Hepatocyte (in vitro differentiated cells): ENCODE measurements at regions not wholly inside any gene's neighbourhood (a gene's known extent, or its start where the extent isn't known, plus 50 kb on each side); places are given as distances from the start of the nearest gene placed in this dataset.

Experiments
- EZH2 ChIP-seq: fragments of 200-600 bp; sonication (generic); IDR thresholded peaks from 2 replicates; pipeline ENCODE4 v1.6.1; 2016; ENCODE audit warnings: antibody characterized with exemption, mild to moderate bottlenecking, borderline replicate concordance
- EZH2phosphoT487 ChIP-seq: fragments of 200-600 bp; sonication (generic); IDR thresholded peaks from one replicate; pipeline ENCODE4 v1.6.1; 2018; ENCODE audit warnings: antibody characterized with exemption, mild to moderate bottlenecking, low read depth, moderate library complexity; ENCODE audit not compliant: unreplicated experiment, severe bottlenecking
- TF ChIP-seq, protein P1 (sequence below): fragments of 200-600 bp; sonication (generic); IDR thresholded peaks from 2 replicates; pipeline ENCODE4 v1.5.1; 2016; ENCODE audit warnings: antibody characterized with exemption, mild to moderate bottlenecking; ENCODE audit not compliant: poor library complexity

DNA sequence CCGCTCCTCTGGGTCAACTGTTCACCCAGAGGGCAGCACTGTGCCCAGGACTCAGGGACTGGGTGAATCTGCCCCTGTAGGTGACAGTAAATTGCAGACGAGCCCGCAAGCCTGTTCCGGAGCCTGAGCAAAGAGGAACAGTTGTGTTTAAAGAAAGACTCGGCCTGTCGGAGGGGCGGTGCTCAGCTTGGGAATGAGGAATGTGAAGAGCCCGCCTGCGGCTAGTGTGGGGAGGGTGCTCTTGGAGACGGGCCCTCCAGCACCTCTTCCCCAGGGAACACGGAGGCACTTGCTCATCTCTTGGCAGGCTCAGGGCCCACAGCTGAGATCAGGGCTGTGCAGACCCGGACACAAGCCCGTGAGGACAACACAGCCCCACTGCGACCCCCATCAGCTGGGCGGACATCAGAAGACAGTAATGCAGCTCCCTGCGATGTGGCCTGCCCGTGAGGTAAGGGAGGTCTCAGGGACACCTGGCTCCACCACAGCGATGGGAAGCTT lies 299.0 kb downstream of the NDUFA10 start:
- TF ChIP-seq, protein P1, sequence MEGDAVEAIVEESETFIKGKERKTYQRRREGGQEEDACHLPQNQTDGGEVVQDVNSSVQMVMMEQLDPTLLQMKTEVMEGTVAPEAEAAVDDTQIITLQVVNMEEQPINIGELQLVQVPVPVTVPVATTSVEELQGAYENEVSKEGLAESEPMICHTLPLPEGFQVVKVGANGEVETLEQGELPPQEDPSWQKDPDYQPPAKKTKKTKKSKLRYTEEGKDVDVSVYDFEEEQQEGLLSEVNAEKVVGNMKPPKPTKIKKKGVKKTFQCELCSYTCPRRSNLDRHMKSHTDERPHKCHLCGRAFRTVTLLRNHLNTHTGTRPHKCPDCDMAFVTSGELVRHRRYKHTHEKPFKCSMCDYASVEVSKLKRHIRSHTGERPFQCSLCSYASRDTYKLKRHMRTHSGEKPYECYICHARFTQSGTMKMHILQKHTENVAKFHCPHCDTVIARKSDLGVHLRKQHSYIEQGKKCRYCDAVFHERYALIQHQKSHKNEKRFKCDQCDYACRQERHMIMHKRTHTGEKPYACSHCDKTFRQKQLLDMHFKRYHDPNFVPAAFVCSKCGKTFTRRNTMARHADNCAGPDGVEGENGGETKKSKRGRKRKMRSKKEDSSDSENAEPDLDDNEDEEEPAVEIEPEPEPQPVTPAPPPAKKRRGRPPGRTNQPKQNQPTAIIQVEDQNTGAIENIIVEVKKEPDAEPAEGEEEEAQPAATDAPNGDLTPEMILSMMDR, result no peak
- TF ChIP-seq EZH2 (no peak), EZH2phosphoT487 (no peak)
